Vagina (tissue), 2 donors: ENCODE measurements at regions not wholly inside any gene's neighbourhood (a gene's known extent, or its start where the extent isn't known, plus 50 kb on each side); places are given as distances from the start of the nearest gene placed in this dataset.

Source experiments
- POLR2A ChIP-seq, 2 donors: fragments of 450-650 bp; IDR thresholded peaks; one replicate each; pipeline ENCODE4 v1.6.1; 2017; ENCODE audit warnings: antibody characterized with exemption in 2 of 2, mild to moderate bottlenecking in 2 of 2, moderate library complexity in 2 of 2
- TF ChIP-seq, protein P1 (sequence below), 3 experiments: fragments of 450-650 bp in 2 of 3; fragments of 200-600 bp in 1 of 3; sonication (generic) in 1 of 3; IDR thresholded peaks; one replicate each; pipeline ENCODE4 v1.5.1; 2017 to 2019; ENCODE audit warnings: antibody characterized with exemption in 3 of 3, mild to moderate bottlenecking in 2 of 3, moderate library complexity in 2 of 3

GRCh38 chr15:95910643-95911212 is 419.8 kb upstream of the NR2F2 start:
- TF ChIP-seq, protein P1, sequence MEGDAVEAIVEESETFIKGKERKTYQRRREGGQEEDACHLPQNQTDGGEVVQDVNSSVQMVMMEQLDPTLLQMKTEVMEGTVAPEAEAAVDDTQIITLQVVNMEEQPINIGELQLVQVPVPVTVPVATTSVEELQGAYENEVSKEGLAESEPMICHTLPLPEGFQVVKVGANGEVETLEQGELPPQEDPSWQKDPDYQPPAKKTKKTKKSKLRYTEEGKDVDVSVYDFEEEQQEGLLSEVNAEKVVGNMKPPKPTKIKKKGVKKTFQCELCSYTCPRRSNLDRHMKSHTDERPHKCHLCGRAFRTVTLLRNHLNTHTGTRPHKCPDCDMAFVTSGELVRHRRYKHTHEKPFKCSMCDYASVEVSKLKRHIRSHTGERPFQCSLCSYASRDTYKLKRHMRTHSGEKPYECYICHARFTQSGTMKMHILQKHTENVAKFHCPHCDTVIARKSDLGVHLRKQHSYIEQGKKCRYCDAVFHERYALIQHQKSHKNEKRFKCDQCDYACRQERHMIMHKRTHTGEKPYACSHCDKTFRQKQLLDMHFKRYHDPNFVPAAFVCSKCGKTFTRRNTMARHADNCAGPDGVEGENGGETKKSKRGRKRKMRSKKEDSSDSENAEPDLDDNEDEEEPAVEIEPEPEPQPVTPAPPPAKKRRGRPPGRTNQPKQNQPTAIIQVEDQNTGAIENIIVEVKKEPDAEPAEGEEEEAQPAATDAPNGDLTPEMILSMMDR (IDR thresholded peaks at IDR 0.05): no peak
- TF ChIP-seq POLR2A (IDR thresholded peaks at IDR 0.05): no peak
